Left colon (tissue), 2 donors: ENCODE measurements at regions not wholly inside any gene's neighbourhood (a gene's known extent, or its start where the extent isn't known, plus 50 kb on each side); places are given as distances from the start of the nearest gene placed in this dataset.
A peak's percentile ranks its signal among the peaks of the same experiment; 100 is the strongest.
"Not testable (repeated sequence)": the region's sequence is repeated elsewhere in the genome, so short reads cannot be mapped to it uniquely, and the experiment has no call there.

Source experiments
- ATAC-seq: fragments of 200-7000 bp; cut with Tn5 transposase; one replicate; pipeline ENCODE4 v1.9.1; 2020; ENCODE audit warnings: mild to moderate bottlenecking, moderate library complexity
- DNase-seq, 2 donors: peaks; one replicate each; pipeline ENCODE4 v3.0.0-alpha.2; 2020
- intact Hi-C, 2 donors: fragments of 100-400 bp; cut with DNase I in 1 of 2; cut with micrococcal nuclease in 1 of 2; formaldehyde crosslinking; loops; one replicate each; pipeline versions ENCODE4 v1.11.2 to v1.14.0; 2022; cut with DNase I, micrococcal nuclease
- donor health status: DM: no; HTN: no; CAD: no.
- donor health status: DM: yes; HTN: yes; CAD: no.

- ATAC-seq: no peak
- intact Hi-C loops: no loop called here
- peak in 1 of 2 donors; percentile 11 for DNase-seq
These were observed 196.7 kb downstream of the RGS3 start for GRCh38 chr9:113660196-113660595.

GRCh38 chr9:113661074-113661473 is 197.5 kb downstream of the RGS3 start:
- intact Hi-C loops: no loop called here
- no peak for ATAC-seq
- DNase-seq: no peak

DNA sequence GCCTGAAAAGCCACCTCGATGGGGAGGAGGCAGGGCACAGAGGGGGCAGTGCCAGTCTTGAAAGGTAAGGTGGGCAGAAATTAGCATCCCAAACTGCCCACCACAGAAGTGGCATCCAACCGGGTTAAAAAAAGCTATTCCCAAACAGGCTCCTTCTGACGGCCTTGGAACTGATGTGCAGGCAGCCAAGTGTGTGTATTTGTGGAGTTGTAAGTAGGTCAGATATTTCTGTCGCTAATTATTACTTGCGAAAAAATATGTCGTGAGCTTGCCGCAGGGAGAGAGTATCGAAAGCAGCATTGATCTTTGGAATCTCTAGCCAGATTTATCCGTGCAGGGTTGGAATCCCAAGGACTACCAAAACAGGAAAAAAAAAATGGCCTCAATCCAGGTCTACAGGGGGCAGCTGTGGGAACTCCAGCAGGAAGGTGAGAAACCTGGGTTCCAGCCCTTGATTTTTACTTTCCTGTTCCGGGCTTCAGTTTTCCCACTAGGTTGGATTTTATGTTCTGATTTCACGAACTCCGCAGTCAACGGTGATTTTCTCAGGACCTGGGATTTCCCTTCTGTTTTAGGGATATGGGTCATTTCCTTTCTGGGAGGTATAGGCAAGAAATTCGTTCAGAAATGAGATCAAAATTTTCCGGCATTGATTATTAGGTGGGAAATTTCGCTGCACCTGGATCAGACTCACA is 200.8 kb downstream of the RGS3 start:
- DNase-seq (no peak), ATAC-seq (no peak)
- intact Hi-C loops: no loop called here

- ATAC-seq (no peak), DNase-seq (no peak)
- intact Hi-C loops: no loop called here
These were observed 201.5 kb downstream of the RGS3 start for GRCh38 chr9:113665064-113665463.

GRCh38 chr9:113665756-113666155 is 202.2 kb downstream of the RGS3 start:
- no peak for DNase-seq
- intact Hi-C loops: no loop called here

GRCh38 chr9:113668061-113668460 is 204.5 kb downstream of the RGS3 start:
- no peak for ATAC-seq
- intact Hi-C loops: no loop called here
- DNase-seq: no peak

More at GRCh38 chr9:113665756-113666155, 202.2 kb downstream of the RGS3 start:
- no peak for ATAC-seq

DNA sequence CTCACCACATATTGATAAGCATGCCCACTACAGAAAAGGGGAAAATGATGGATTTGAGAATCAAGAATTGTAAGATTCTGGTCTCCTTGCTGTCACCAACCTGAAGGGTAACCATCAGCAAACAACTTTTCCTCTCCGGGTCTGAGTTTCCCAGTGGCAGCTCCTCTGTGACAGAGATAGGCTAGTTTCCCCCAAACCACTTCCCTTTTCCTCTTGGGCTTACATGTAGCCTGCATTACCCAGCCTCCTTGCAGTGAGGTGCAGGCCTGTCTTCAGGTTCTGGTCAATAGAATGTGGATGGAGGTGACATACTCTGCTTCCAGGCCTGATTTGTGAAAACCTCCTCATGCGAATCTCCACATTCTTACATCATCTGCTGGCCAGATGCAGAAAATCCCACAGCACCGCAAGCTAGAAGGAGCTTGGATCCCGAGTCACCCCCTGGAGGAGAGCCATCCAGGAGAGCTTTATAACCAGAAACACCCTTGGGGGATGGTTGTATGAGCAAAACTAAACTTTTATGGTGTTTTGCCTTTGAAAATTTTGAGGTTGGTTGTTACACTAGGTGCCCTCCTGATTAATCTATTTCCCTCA is 206.1 kb downstream of the RGS3 start:
- no peak for ATAC-seq
- intact Hi-C loops: no loop called here
- DNase-seq: no peak

- no peak for DNase-seq
- ATAC-seq: no peak
- intact Hi-C loops: no loop called here
These were observed 202.4 kb upstream of the ZNF618 start for GRCh38 chr9:113673726-113674125.

GRCh38 chr9:113674436-113674835 is 201.7 kb upstream of the ZNF618 start:
- no peak for ATAC-seq
- DNase-seq: no peak
- intact Hi-C loops: no loop called here

GRCh38 chr9:113675475-113675941 is 200.6 kb upstream of the ZNF618 start:
- no peak for ATAC-seq
- intact Hi-C loops: no loop called here
- peak; percentile 32 to 47 for DNase-seq

DNA sequence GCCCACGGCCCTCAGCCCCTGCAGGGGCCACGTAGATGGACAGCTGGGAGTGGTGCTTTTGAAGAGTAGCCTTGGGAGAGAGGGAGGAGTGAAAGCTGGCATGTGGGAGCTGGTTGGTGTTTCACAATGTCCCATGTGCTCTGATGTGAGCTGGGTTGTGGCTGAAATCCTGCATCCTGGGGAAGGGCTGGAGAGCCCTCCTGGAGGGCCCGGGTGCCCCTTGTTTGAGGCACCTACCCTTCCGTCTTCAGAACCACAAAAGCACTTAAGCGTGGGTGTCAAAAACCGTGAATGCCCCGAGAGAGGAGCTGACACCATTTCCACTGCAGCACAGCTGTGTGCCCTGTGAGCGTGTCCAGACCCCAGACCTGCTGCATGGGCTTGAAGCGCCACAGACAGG is 199.1 kb upstream of the ZNF618 start:
- ATAC-seq (no peak), DNase-seq (no peak)
- intact Hi-C loops: no loop called here

DNA sequence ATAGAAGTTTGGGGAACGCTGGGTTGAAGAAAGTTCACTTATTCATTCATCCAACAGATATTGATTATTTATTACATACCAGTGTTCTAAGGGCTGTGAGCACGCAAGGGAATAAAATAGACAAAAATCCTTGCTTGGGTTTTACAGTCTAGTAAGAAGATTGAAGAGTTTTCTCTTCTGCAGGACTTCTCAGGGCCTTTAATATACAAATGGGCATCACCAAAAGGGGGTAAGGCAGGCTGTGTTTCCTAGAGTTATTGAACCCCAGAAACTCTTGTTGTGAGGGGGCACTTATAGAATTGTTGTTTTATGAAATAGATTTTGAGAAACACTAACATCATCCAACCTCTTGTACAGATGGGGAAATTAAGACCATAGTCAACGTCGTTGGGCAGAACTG is 198.5 kb upstream of the ZNF618 start:
- intact Hi-C loops: no loop called here
- ATAC-seq (no peak), DNase-seq (no peak)

DNA sequence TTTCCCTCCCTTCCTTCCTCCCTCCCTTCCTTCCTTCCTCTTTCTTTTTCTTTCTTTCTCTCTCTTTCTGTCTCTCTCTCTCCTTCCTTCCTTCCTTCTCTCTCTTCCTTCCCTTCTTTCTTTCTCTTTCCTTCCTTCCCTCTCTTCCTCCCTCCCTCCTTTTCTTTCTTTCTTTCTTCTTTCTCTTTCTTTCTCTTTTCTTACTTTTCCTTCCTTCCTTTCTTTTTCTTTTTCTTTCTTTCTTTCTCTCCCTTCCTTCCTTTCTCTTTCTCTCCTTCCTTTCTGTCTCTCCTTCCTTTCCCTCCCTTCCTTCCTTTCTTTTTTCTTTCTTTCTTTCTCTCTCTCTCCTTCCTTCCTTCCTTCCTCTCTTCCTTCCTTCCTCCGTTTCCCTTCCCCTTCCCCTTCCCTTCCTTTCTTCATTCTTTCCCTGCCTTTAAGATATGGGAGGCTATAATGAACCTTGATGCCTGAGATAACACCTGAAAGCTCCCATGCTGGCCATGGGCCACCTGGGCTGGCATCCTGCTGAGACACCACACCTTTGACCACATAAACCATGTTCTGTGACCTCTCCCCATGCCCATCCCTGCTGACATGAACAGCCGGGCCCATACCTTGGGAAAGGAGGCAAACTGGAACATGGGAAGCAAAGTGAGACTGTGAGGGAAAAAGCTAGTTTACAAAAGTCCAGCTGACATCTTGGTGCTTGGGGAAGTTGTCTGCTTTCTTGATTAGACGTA is 197.8 kb upstream of the ZNF618 start:
- DNase-seq (no peak), ATAC-seq (peak; percentile 78)
- intact Hi-C loops: no loop called here

GRCh38 chr9:113678859-113679256 is 197.3 kb upstream of the ZNF618 start:
- ATAC-seq: no peak
- intact Hi-C loops: no loop called here
- no peak for DNase-seq

DNA sequence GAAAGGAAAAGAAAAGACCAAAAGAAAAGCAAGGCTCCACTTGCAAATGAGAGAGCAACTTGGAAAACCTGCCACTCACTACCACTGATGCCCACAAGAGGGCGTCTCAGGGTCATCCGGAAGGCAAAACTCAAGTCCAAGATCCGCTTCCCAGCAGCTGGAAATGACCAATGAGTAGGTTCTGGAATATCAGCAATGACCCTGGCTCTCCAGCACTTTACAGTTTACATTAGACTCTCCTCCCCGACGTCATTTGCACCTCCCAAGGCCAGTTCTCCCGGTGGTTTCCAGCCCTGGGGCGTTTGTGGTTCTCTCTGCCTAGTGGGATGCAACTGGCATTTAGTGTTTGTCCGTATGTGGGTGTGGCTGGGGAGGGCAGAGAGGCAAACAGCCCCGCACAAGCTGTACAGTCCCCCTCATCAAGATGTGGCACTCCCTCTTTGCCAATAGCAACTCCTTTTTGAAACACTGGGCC is 193.8 kb upstream of the ZNF618 start:
- intact Hi-C loops: no loop called here
- DNase-seq: peak; percentile 40 to 76
- ATAC-seq: peak; percentile 68

GRCh38 chr9:113685636-113686035 is 190.5 kb upstream of the ZNF618 start:
- ATAC-seq, intact Hi-C loops, DNase-seq: not testable (repeated sequence)

- intact Hi-C loops: no loop called here
These were observed 188.9 kb upstream of the ZNF618 start for GRCh38 chr9:113687107-113687679.

GRCh38 chr9:113687680-113688371 is 188.3 kb upstream of the ZNF618 start:
- DNase-seq (no peak), ATAC-seq (peak; percentile 18)
- intact Hi-C loops: no loop called here

More at GRCh38 chr9:113687107-113687679, 188.9 kb upstream of the ZNF618 start:
- DNase-seq: no peak
- ATAC-seq: no peak
